ENCODE measurements at regions not wholly inside any gene's neighbourhood (a gene's known extent, or its start where the extent isn't known, plus 50 kb on each side); places are given as distances from the start of the nearest gene placed in this dataset.
A peak's percentile ranks its signal among the peaks of the same experiment; 100 is the strongest.

GRCh38 chrX:40494005-40494404 is 86.8 kb upstream of the ATP6AP2 start:
- no peak overlapping the region for H3K4me3 ChIP-seq (ENCODE audit: low read length)
- TF ChIP-seq, protein P1, sequence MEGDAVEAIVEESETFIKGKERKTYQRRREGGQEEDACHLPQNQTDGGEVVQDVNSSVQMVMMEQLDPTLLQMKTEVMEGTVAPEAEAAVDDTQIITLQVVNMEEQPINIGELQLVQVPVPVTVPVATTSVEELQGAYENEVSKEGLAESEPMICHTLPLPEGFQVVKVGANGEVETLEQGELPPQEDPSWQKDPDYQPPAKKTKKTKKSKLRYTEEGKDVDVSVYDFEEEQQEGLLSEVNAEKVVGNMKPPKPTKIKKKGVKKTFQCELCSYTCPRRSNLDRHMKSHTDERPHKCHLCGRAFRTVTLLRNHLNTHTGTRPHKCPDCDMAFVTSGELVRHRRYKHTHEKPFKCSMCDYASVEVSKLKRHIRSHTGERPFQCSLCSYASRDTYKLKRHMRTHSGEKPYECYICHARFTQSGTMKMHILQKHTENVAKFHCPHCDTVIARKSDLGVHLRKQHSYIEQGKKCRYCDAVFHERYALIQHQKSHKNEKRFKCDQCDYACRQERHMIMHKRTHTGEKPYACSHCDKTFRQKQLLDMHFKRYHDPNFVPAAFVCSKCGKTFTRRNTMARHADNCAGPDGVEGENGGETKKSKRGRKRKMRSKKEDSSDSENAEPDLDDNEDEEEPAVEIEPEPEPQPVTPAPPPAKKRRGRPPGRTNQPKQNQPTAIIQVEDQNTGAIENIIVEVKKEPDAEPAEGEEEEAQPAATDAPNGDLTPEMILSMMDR (IDR thresholded peaks at IDR 0.05; ENCODE audit: insufficient read depth, low read depth, low read length, missing control alignments) = no peak
- DNase-seq (ENCODE audit: low read depth) = no peak

DNA sequence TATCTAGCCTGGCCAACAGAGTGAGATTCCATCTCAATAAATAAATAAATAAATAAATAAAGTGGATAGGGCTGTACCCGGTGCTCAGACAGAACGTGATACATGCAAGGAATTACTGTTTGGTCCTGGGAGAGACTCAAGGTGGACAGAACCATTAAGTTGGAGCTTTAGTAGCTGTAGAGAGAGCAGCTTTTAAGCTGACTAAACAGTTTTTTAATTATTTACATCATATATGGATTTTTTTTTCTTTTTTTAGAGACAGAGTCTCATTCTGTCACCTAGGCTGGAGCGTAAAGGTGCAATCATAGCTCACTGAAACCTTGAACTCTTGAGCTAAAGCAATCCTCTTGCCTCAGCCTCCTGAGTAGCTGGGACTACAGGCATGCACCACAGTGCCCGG is 92.5 kb upstream of the ATP6AP2 start:
- no peak for DNase-seq (ENCODE audit: low read depth)
- no peak overlapping the region for H3K4me3 ChIP-seq (ENCODE audit: low read length)
- TF ChIP-seq, protein P1 (IDR thresholded peaks at IDR 0.05; ENCODE audit: insufficient read depth, low read depth, low read length, missing control alignments) = no peak

DNA sequence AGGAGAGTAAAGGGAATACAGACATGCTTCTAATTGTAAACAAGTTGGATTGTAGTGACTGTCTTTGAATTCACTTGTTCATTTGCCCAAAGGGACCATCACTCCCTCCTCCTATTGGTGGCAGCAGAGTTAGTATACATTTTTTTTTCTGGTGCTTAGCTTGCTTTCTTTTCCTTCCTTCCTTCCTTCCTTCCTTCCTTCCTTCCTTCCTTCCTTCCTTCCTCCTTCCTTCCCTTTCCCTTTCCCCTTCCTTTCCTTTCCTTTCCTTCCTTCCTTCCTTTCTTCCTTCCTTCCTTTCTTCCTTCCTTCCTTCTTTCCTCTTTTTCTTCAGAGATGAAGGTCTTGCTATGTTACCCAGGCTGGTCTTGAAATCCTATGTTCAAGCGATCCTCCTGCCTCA is 94.8 kb upstream of the ATP6AP2 start:
- no peak for DNase-seq (ENCODE audit: low read depth)
- TF ChIP-seq, protein P1 (IDR thresholded peaks at IDR 0.05; ENCODE audit: insufficient read depth, low read depth, low read length, missing control alignments) = no peak
- no peak overlapping the region for H3K4me3 ChIP-seq (ENCODE audit: low read length)

DNA sequence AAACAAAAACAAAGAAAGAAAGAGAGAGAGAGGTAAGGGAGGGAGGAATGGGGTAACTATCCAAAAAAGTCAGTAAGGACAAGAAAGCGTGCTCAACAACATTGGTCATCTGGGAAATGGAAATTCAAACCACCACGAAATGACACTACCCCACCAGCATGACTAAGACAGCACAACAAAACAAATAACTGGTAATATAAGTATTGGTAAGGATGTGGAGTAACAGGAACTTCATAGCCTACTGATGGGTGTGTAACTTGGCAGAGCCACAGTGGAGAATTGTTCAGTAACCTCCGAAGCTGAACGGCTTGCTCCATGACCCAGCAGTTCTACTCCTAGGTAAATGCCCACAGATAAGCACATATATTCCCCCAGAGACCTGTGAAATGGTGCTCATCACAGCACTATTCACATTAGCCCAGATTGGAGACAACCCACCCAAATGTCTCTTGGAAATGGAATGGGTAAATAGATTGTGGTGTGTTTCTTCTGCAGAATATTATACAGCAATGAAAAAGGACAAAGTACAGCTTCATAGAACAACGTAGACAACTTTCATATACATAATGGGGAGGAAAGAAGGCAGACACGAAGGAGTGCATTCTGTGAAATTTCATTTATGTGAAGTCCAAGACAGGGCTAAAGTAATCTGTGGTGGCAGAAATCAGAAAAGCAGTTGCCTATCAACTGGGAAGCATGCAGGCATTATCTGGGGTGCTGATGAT is 95.5 kb upstream of the ATP6AP2 start:
- no peak overlapping the region for H3K4me3 ChIP-seq (ENCODE audit: low read length)

GRCh38 chrX:40484408-40485091 is 96.2 kb upstream of the ATP6AP2 start:
- H3K4me3 ChIP-seq (ENCODE audit: low read length) = no peak overlapping the region
- TF ChIP-seq, protein P1 (IDR thresholded peaks at IDR 0.05; ENCODE audit: insufficient read depth, low read depth, low read length, missing control alignments) = no peak
- DNase-seq (ENCODE audit: low read depth) = no peak

More for the DNA sequence above, 95.5 kb upstream of the ATP6AP2 start:
- TF ChIP-seq, protein P1 (IDR thresholded peaks at IDR 0.05; ENCODE audit: insufficient read depth, low read depth, low read length, missing control alignments) = no peak
- peak; percentile 2 for DNase-seq (ENCODE audit: low read depth)

DNA sequence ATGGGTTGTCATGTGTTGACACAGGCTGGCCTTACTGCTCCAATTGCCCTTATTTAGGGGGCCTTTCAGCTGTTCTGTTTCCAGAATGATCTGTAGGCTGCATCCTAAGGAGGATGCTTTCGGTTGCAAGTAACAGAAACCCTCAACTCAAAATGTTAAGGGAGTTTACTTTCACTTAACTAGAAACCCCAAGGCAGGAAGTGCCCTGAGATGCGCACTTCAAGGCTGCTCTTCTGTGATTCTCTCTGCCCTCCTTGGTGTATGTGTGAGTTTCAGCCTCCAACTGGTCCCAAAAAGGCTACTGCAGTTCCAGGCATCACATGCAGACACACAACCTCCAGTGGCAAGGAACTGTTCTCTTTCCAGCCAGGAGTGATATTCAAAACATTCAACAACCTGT is 97.3 kb upstream of the ATP6AP2 start:
- no peak overlapping the region for H3K4me3 ChIP-seq (ENCODE audit: low read length)
- TF ChIP-seq, protein P1 (IDR thresholded peaks at IDR 0.05; ENCODE audit: insufficient read depth, low read depth, low read length, missing control alignments) = no peak
- no peak for DNase-seq (ENCODE audit: low read depth)
